GM19468 (cell line): ENCODE measurements at regions not wholly inside any gene's neighbourhood (a gene's known extent, or its start where the extent isn't known, plus 50 kb on each side); places are given as distances from the start of the nearest gene placed in this dataset.
"Not testable (repeated sequence)": the region's sequence is repeated elsewhere in the genome, so short reads cannot be mapped to it uniquely, and the experiment has no call there.

Experiments
- ATAC-seq: cut with Tn5 transposase; IDR thresholded peaks from one replicate; pipeline ENCODE4 v1.9.1; 2021; ENCODE audit warnings: mild to moderate bottlenecking, moderate library complexity, moderate number of reproducible peaks; ENCODE audit not compliant: unreplicated experiment; ENCODE audit errors: extremely low read depth

DNA sequence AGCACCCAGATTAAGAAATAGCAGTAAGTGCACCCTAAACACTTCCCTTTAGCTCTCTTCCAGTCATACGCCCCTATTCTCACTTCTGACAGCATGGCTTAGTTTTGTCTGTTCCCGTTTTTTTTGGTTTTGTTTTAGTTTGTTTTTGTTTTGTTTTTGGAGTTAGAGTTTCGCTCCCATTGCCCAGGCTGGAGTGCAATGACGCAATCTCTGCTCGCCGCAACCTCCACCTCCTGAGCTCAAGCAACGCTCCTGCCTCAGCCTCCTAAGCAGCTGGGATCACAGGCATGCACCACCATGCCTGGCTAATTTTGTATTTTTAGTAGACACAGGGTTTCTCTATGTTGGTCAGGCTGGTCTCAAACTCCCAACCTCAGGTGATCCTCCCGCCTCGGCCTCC is 2067.7 kb downstream of the SUCLG1 start:
- no peak for ATAC-seq

GRCh38 chr2:82355622-82356021 is 2051.1 kb upstream of the LRRTM1 start:
- ATAC-seq: no peak

DNA sequence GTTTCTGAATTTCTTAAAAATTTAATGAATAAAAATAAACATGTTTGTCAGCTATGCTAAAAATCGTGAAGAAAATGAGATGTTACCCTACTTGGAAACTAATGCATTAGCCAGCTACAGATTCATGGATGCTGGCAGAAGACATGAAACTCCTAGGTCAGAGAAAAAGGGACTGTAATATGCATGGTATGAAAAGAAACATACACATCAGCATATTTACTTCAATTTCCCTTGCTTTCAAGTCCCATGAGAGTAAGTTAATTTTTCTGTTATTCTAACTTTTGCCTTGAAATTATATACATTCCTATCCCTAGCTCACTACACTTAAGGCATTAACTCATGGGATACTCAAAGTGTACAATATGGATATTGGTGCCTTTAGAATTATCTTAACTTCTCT is 2041.4 kb upstream of the LRRTM1 start:
- ATAC-seq: no peak

GRCh38 chr2:82344670-82345069 is 2040.1 kb upstream of the LRRTM1 start:
- no peak for ATAC-seq

DNA sequence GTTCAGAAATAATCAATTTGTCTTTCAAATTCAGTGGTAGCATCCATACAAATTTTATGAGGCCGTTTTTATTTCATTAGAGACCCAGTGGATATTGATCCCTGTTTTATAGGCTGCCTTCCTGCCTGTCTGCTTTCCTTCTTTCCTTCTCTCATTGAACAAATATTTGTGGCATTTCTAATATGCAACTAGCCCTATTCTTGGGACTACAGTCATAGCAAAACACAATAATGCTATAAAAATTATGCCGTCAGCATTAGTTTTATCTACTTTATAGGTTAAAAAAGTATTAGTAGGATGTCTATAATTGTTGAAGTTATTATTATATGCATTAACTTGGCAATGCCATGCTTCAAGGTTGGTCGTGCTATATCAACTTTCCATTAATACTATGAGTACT is 2037.8 kb upstream of the LRRTM1 start:
- no peak for ATAC-seq

GRCh38 chr2:82340578-82341053 is 2036.1 kb upstream of the LRRTM1 start:
- ATAC-seq: no peak

DNA sequence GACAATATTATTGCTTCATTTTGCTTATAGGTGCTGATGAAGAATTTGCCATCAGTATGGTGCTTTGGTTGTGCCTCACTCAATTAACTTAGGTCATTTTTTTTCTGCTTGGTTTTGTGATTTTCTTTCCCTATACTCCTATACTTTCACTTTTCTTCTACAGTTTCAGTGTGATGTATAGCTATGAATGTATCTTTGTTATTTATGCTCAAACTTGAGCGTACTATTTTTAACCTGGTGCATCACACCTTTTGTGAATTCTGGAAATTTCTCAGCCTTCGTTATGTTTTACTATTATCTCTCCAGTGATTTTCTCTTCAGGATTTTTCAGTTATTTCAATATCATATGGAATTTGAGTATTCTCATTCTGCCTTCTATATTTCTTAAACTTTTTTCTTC is 2035.3 kb upstream of the LRRTM1 start:
- no peak for ATAC-seq

- no peak for ATAC-seq
Measured at GRCh38 chr2:82333697-82334096, 2029.1 kb upstream of the LRRTM1 start.

- ATAC-seq: no peak
Measured at GRCh38 chr2:82330155-82330554, 2025.6 kb upstream of the LRRTM1 start.

- ATAC-seq: not testable (repeated sequence)
Measured at GRCh38 chr2:82326180-82326767, 2021.7 kb upstream of the LRRTM1 start.

DNA sequence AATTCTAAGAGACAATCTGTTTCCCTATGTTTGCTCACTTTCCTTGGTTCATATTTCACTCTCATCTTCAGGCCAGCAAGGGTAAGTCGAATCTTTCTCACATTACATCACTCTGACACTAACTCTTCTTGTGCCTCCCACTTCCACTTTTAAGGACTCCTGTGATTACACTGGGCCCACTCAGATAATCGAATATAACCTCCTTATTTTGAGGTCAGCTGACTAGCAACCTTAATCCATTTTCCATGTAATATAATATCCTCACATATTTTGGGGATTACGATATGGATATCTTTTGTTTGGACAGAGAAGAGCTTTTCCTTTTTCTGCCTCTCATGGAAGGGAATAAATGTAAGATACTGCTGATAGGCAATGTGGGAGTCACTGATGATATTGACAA is 2015.7 kb upstream of the LRRTM1 start:
- no peak for ATAC-seq

DNA sequence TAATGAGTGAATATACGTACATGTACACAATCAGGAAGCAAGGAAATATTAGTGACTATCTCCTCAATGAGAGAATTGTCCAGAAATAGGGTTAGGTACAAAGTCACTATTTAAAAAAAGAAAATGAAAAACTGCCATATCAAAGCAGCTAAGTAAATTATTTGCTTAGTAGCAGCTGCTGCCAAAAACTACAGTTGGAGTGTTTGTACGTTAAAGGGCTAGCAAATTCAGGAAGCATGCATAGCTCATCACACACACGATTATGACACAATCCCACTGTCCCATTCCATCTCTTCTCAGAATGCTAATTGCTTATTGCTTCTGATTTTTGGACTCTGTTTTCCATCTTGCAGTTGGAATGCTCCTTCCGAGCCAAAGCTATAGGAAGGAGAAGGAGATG is 2012.5 kb upstream of the LRRTM1 start:
- no peak for ATAC-seq

DNA sequence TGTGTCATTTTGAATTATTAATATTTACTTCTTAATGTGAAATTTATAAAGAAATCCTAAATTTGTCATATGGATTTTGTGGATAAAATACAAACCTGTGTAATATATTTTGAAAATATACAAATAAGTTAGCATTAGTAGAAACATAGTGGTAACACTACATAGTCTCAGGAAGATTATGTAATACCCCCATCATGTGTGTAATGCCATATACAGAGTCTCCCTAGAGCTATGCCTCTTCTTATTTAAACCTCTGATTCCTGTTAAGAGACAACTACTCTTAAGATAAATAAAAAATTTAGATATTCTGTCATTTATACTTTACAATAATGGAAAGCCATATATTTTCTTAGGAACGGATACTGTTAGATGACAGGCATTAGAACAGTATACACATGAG is 2012.0 kb upstream of the LRRTM1 start:
- no peak for ATAC-seq

DNA sequence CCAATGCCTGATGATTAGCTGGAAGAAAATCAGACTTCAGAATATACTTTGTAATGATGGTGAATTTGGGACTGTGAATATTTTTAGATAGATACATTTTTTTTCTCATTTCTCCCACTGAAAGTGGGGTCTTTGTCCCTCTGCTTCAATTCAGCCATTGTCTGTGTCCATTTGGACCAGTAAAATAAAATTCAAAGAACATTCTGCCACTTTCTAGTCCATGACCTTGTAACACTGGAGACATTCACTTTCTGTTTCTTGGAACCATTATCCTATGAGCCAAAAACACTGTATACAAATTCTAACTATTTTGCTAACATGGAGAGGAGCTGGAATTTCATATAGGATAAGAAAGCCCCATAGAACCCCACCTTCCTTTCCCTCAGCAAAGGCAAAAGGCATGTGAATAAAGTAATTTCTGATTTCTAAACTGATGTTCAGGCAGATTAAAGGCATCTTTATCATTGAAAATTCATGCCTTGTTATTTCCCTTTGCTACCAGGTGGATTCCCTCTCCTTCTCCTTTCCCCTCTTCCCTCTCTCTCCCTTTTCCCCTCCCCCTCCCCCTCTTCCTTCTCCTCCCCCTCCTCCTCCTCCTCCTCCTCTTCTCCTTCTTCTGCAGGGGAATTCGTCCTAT is 2010.4 kb upstream of the LRRTM1 start:
- no peak for ATAC-seq

GRCh38 chr2:82307511-82307910 is 2003.0 kb upstream of the LRRTM1 start:
- ATAC-seq: no peak

DNA sequence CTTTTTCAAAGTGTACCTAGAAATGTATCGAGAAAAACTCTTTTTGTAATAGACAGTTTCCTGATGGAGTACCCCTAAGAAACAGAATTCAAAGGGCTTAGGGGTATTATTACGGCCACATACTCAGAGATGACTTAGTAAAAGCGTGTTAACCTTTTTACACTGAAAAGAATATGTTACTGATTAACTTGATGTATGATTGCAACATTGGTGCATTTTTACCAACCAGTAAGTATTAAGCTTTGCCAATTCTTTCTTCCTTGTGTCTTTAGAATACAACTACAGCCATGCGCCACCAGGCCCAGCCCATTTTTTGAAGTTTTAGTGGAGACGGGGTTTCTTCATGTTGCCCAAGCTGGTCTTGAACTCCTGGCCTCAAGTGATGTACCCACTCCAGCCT is 1997.0 kb upstream of the LRRTM1 start:
- no peak for ATAC-seq

DNA sequence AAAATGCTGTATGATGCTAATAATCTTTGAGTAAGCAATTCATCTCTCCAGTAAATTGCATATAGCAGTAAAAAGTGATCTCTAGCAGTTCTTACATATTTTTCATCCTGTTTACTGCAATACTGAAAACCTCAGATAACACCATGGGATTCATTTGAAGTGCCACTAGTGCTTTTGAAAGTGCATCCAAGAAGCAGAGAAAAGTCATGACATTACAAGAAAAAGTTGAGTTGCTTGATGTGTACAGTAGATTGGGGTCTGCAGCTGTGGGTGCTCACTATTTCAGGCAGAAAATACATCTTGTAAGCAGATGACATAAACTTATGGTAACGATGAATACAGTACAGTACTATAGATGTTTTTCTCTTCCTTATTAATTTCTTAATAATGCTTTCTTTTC is 1984.9 kb upstream of the LRRTM1 start:
- ATAC-seq: no peak

GRCh38 chr2:82283075-82283474 is 1978.5 kb upstream of the LRRTM1 start:
- no peak for ATAC-seq

- ATAC-seq: no peak
Measured at GRCh38 chr2:82282111-82282882, 1977.7 kb upstream of the LRRTM1 start.

- no peak for ATAC-seq
Measured at GRCh38 chr2:82279367-82279766, 1974.8 kb upstream of the LRRTM1 start.

GRCh38 chr2:82278416-82278815 is 1973.9 kb upstream of the LRRTM1 start:
- ATAC-seq: no peak
